GM12891 (cell line): ENCODE measurements at regions not wholly inside any gene's neighbourhood (a gene's known extent, or its start where the extent isn't known, plus 50 kb on each side); places are given as distances from the start of the nearest gene placed in this dataset.

ENCODE experiments used
- POLR2A ChIP-seq: IDR thresholded peaks from 2 replicates; pipeline ENCODE4 v1.6.1; 2011; ENCODE audit warnings: low read depth, low read length, control low read depth
- POLR2AphosphoS5 ChIP-seq: IDR thresholded peaks from 2 replicates; pipeline ENCODE4 v1.6.1; 2011; ENCODE audit warnings: low read depth, low read length, control low read depth
- POU2F2 ChIP-seq: IDR thresholded peaks from 2 replicates; pipeline ENCODE4 v1.6.1; 2011; ENCODE audit warnings: low read depth, mild to moderate bottlenecking, control low read depth, low read length, moderate library complexity
- SPI1 ChIP-seq: IDR thresholded peaks from 2 replicates; pipeline ENCODE4 v1.6.1; 2011; ENCODE audit warnings: low read depth, low read length, control low read depth
- TAF1 ChIP-seq: IDR thresholded peaks from 2 replicates; pipeline ENCODE4 v1.6.1; 2011; ENCODE audit warnings: low read depth, low read length, control low read depth

DNA sequence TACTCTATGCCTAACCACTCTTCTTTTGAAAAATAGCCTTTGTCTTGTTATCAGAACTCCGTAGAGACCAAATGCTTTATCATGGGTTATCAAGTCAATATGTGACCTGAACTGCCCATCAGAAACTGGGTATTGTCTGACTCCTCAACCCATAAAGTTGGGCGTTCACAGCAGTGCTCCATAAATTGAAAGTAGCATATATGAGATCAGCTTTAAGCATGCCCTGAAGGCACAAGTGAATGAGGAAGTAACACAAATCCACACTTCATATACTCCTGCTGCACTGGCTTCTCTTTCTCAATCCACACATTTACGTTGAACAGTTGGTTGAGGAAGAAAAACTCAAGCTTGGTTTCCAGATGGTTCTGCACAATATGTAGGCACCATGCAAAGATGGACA lies 1106.0 kb downstream of the STIM2 start:
- TF ChIP-seq POLR2A: no peak
- no peak for TF ChIP-seq POLR2AphosphoS5
- no peak for TF ChIP-seq TAF1
- no peak for TF ChIP-seq SPI1
- no peak for TF ChIP-seq POU2F2
